PC-9 (cell line): ENCODE measurements at regions not wholly inside any gene's neighbourhood (a gene's known extent, or its start where the extent isn't known, plus 50 kb on each side); places are given as distances from the start of the nearest gene placed in this dataset.

ENCODE experiments used
- BruUV-seq: library from RNA; stranded (reverse); fragments of 400-500 nt; replicated peaks from 2 replicates; lab custom pipeline; 2021; lab: Mats Ljungman, UMichigan
- CTCF ChIA-PET: fragments of 300-600 bp; sonication (Branson Sonifier 250); formaldehyde crosslinking; loops from one replicate; lab custom pipeline; 2022; ENCODE audit warnings: antibody characterized with exemption; lab: Charles Lee
- POLR2A ChIA-PET: fragments of 300-600 bp; sonication (Branson Sonifier 250); formaldehyde crosslinking; loops from one replicate; lab custom pipeline; 2022; ENCODE audit warnings: antibody characterized with exemption; ENCODE audit not compliant: unreplicated experiment; lab: Charles Lee
- DNase-seq, 2 experiments: peaks; one replicate each; pipeline versions ENCODE4 v3.0.0 to v3.0.0-alpha.2; 2015 to 2022; ENCODE audit warnings: mixed read lengths in 1 of 2
- H2AFZ ChIP-seq: fragments of 200-600 bp; sonication (generic); 2 replicates; pipeline ENCODE4 v1.8.1; 2017; ENCODE audit warnings: antibody characterized with exemption
- H3F3A ChIP-seq: fragments of 200-600 bp; sonication (generic); 2 replicates; pipeline ENCODE4 v1.8.1; 2017; ENCODE audit warnings: antibody characterized with exemption, mild to moderate bottlenecking, low read depth; ENCODE audit not compliant: insufficient read depth
- H3K27ac ChIP-seq: fragments of 200-600 bp; sonication (generic); 2 replicates; pipeline ENCODE4 v1.6.1; 2016; ENCODE audit warnings: mixed run types
- H3K27me3 ChIP-seq: fragments of 200-600 bp; sonication (generic); 2 replicates; pipeline ENCODE4 v1.6.1; 2016; ENCODE audit warnings: low read depth, mixed run types; ENCODE audit not compliant: insufficient read depth
- H3K36me3 ChIP-seq: fragments of 200-600 bp; sonication (generic); 2 replicates; pipeline ENCODE4 v1.6.1; 2016; ENCODE audit warnings: low read depth, mixed run types
- H3K4me1 ChIP-seq: fragments of 200-600 bp; sonication (generic); replicated peaks from 2 replicates; pipeline ENCODE4 v1.6.1; 2016; ENCODE audit warnings: mixed run types; ENCODE audit not compliant: insufficient read depth
- H3K4me2 ChIP-seq: fragments of 200-600 bp; sonication (generic); 2 replicates; pipeline ENCODE4 v1.6.1; 2017; ENCODE audit warnings: mixed run types
- H3K4me3 ChIP-seq: fragments of 200-600 bp; sonication (generic); 2 replicates; pipeline ENCODE4 v1.6.1; 2016; ENCODE audit warnings: mixed run types
- H3K79me2 ChIP-seq: fragments of 200-600 bp; sonication (generic); 2 replicates; pipeline ENCODE4 v1.6.1; 2017; ENCODE audit warnings: low read depth, mixed run types
- H3K9me2 ChIP-seq: fragments of 200-600 bp; sonication (generic); 2 replicates; pipeline ENCODE4 v1.8.1; 2017; ENCODE audit warnings: mild to moderate bottlenecking; ENCODE audit not compliant: insufficient read depth
- H3K9me3 ChIP-seq: fragments of 200-600 bp; sonication (generic); 2 replicates; pipeline ENCODE4 v1.8.1; 2016; ENCODE audit warnings: low read depth; ENCODE audit not compliant: insufficient read depth
- H4K20me1 ChIP-seq: fragments of 200-600 bp; sonication (generic); 2 replicates; pipeline ENCODE4 v1.8.1; 2017; ENCODE audit not compliant: insufficient read depth
- CTCF ChIP-seq: fragments of 200-600 bp; sonication (generic); conservative IDR thresholded peaks from 2 replicates; pipeline ENCODE4 v1.6.1; 2017; ENCODE audit warnings: mixed run types, antibody characterized with exemption, mild to moderate bottlenecking, moderate library complexity
- EZH2 ChIP-seq: fragments of 200-600 bp; sonication (generic); IDR thresholded peaks from 2 replicates; pipeline ENCODE4 v1.8.0; 2017; ENCODE audit warnings: antibody characterized with exemption, low read depth
- intact Hi-C: fragments of 100-400 bp; cut with micrococcal nuclease; formaldehyde crosslinking; loops from one replicate; pipeline ENCODE4 v1.10.0; 2022; ENCODE audit not compliant: unreplicated experiment

- intact Hi-C loops, result loop anchor here (5.0 kb wide), 1 partner anchor 36 kb away; no protein-coding TSS in a partner anchor
- POLR2A ChIA-PET, result interaction anchor here (0.6 kb wide), 1 partner anchor 35 kb away, joined by 4 read pairs; no protein-coding TSS in a partner anchor
These were observed 54.5 kb upstream of the TMEM163 start for GRCh38 chr2:134773335-134773734.

GRCh38 chr2:134773759-134774742 lies 55.3 kb upstream of the TMEM163 start:
- H4K20me1 ChIP-seq, result no peaks in the 10 kb centered on the region
- ChIA-PET CTCF (no interaction called here), POLR2A (no interaction called here)
- peak overlapping the region; percentile 55; the same call in 1 of the 2 replicates for H2AFZ ChIP-seq
- H3K79me2 ChIP-seq, result no peaks in the 10 kb centered on the region
- H3K27ac ChIP-seq, result peak overlapping the region; percentile 85
- intact Hi-C loops, result loop anchor here (2.0 to 5.0 kb wide), 2 partner anchors 37 to 91 kb away; no protein-coding TSS in a partner anchor
- H3K9me2 ChIP-seq, result no peaks in the 10 kb centered on the region
- no peaks in the 10 kb centered on the region for H3K36me3 ChIP-seq
- no TSS peak for BruUV-seq
- H3K4me2 ChIP-seq, result peak overlapping the region; percentile 28
- H3K4me1 ChIP-seq, result peaks cover 62% of the 10 kb centered on the region
- H3K27me3 ChIP-seq, result no peaks in the 10 kb centered on the region
- no peak for DNase-seq
- TF ChIP-seq EZH2 (no peak), CTCF (no peak)
- H3K9me3 ChIP-seq, result 0 out of 2 replicates have a peak, but pooled peaks cover 4% of the 10 kb centered on the region
- H3F3A ChIP-seq, result peaks cover 26% of the 10 kb centered on the region
- no peak overlapping the region for H3K4me3 ChIP-seq

More at GRCh38 chr2:134773335-134773734, 54.5 kb upstream of the TMEM163 start:
- no peaks in the 10 kb centered on the region for H3K36me3 ChIP-seq
- no peak overlapping the region for H2AFZ ChIP-seq
- TF ChIP-seq EZH2 (no peak), CTCF (no peak)
- 0 out of 2 replicates have a peak, but pooled peaks cover 4% of the 10 kb centered on the region for H3K9me3 ChIP-seq
- H3K4me1 ChIP-seq, result peaks cover 62% of the 10 kb centered on the region
- H3K9me2 ChIP-seq, result no peaks in the 10 kb centered on the region
- peak overlapping the region; percentile 44; the same call in 1 of the 2 replicates for H3K4me2 ChIP-seq
- H3F3A ChIP-seq, result peaks cover 26% of the 10 kb centered on the region
- no peaks in the 10 kb centered on the region for H3K79me2 ChIP-seq
- BruUV-seq, result no TSS peak
- no peaks in the 10 kb centered on the region for H3K27me3 ChIP-seq
- peak overlapping the region; percentile 85 for H3K27ac ChIP-seq
- no peak overlapping the region for H3K4me3 ChIP-seq
- no peak for DNase-seq
- H4K20me1 ChIP-seq, result no peaks in the 10 kb centered on the region
- CTCF ChIA-PET, result no interaction called here

GRCh38 chr2:134774786-134775641 lies 56.2 kb upstream of the TMEM163 start:
- Histone ChIP-seq H3F3A (peaks cover 26% of the 10 kb centered on the region), H3K79me2 (no peaks in the 10 kb centered on the region), H3K4me2 (peak overlapping the region; percentile 52), H3K36me3 (no peaks in the 10 kb centered on the region), H4K20me1 (no peaks in the 10 kb centered on the region), H2AFZ (peak overlapping the region; percentile 55), H3K27me3 (no peaks in the 10 kb centered on the region), H3K27ac (peak overlapping the region; percentile 85), H3K4me3 (no peak overlapping the region), H3K9me3 (0 out of 2 replicates have a peak, but pooled peaks cover 4% of the 10 kb centered on the region), H3K9me2 (no peaks in the 10 kb centered on the region), H3K4me1 (peaks cover 62% of the 10 kb centered on the region)
- ChIA-PET CTCF (no interaction called here), POLR2A (interaction anchor here (0.6 kb wide), 1 partner anchor 71 kb away, joined by 9 read pairs; no protein-coding TSS in a partner anchor)
- TF ChIP-seq EZH2, result no peak
- TF ChIP-seq CTCF, result no peak
- intact Hi-C loops, result loop anchor here (2.0 to 5.0 kb wide), 3 partner anchors 38 to 118 kb away; no protein-coding TSS in a partner anchor
- BruUV-seq, result TSS peak; percentile 88
- peak; percentile 63 to 70 for DNase-seq
